ENCODE measurements at regions not wholly inside any gene's neighbourhood (a gene's known extent, or its start where the extent isn't known, plus 50 kb on each side); places are given as distances from the start of the nearest gene placed in this dataset.

- Histone ChIP-seq H3K4ac (ENCODE audit: low read depth, low read length) (no peak overlapping the region), H4K12ac (ENCODE audit: low read depth, low read length) (no peak overlapping the region), H3K4me3 (ENCODE audit: low read depth, low read length) (no peak overlapping the region), H3K79me2 (ENCODE audit: control insufficient read depth, insufficient read depth, low read length, poor library complexity) (no peaks in the 10 kb centered on the region), H3K23ac (ENCODE audit: low read length) (no peak overlapping the region), H3K36me3 (ENCODE audit: control insufficient read depth in 1 of 2, insufficient read depth in 2 of 2, low read length in 2 of 2) (no peaks in the 10 kb centered on the region), H2AFZ (ENCODE audit: insufficient read depth, low read length, poor library complexity) (no peak overlapping the region), H3K4me1 (ENCODE audit: control insufficient read depth in 1 of 2, insufficient read depth in 2 of 2, low read length in 2 of 2) (no peaks in the 10 kb centered on the region), H3K27me3 (ENCODE audit: insufficient read depth, low read length) (no peaks in the 10 kb centered on the region), H3K9me3 (ENCODE audit: insufficient read depth, low read depth, low read length) (no peaks in the 10 kb centered on the region), H3K4me2 (ENCODE audit: low read length) (no peak overlapping the region), H4K91ac (ENCODE audit: low read depth, low read length) (no peak overlapping the region), H3K14ac (ENCODE audit: low read length) (no peak overlapping the region), H3K18ac (ENCODE audit: low read length) (no peak overlapping the region), H2BK12ac (ENCODE audit: low read length) (no peak overlapping the region), H2AK5ac (ENCODE audit: low read length) (no peak overlapping the region), H3K9ac (ENCODE audit: low read length) (no peak overlapping the region), H3K79me1 (ENCODE audit: low read length) (no peaks in the 10 kb centered on the region), H3K27ac (ENCODE audit: low read depth, low read length) (no peak overlapping the region), H4K8ac (ENCODE audit: low read depth, low read length) (no peak overlapping the region), H2BK120ac (ENCODE audit: insufficient read depth, low read length, poor library complexity) (no peak overlapping the region), H2BK5ac (ENCODE audit: low read depth, low read length, poor library complexity) (no peak overlapping the region)
- no CpG with 5 or more reads among the region's 3 CpGs for WGBS (ENCODE audit: extremely low coverage, insufficient coverage, insufficient read length)
- no peak for DNase-seq
Measured at GRCh38 chr18:54752185-54752584, 76.1 kb upstream of the RAB27B start.

DNA sequence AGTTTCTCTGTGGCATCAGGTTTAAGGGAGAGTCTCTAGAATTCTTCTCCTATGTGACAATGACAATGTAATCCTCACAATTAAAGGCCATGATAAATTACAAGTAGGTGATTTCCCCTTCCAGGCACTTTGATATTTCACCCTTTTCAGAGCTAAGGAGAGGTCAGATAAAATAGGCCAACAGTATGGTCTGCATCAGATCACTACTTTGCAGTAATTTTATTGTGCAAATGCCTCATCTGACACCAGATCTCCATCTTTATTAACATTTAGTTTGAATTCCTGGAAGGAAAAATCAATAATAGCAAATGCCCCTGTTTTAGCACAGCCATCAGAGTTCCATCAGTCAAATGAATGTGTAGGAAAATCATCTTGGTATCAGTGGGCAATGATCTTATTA lies 72.8 kb upstream of the RAB27B start:
- no peaks in the 10 kb centered on the region for H3K27me3 ChIP-seq (ENCODE audit: insufficient read depth, low read length)
- peaks cover 3% of the 10 kb centered on the region for H3K9me3 ChIP-seq (ENCODE audit: insufficient read depth, low read depth, low read length)
- no peak overlapping the region for H3K9ac ChIP-seq (ENCODE audit: low read length)
- H3K4me1 ChIP-seq (ENCODE audit: control insufficient read depth in 1 of 2, insufficient read depth in 2 of 2, low read length in 2 of 2), result no peaks in the 10 kb centered on the region
- H4K91ac ChIP-seq (ENCODE audit: low read depth, low read length), result no peak overlapping the region
- no peak overlapping the region for H3K4me3 ChIP-seq (ENCODE audit: low read depth, low read length)
- no peak overlapping the region for H3K27ac ChIP-seq (ENCODE audit: low read depth, low read length)
- no peak overlapping the region for H3K14ac ChIP-seq (ENCODE audit: low read length)
- no peaks in the 10 kb centered on the region for H3K79me2 ChIP-seq (ENCODE audit: control insufficient read depth, insufficient read depth, low read length, poor library complexity)
- no peak overlapping the region for H2BK12ac ChIP-seq (ENCODE audit: low read length)
- H2BK5ac ChIP-seq (ENCODE audit: low read depth, low read length, poor library complexity), result no peak overlapping the region
- H3K18ac ChIP-seq (ENCODE audit: low read length), result no peak overlapping the region
- no peak overlapping the region for H3K4me2 ChIP-seq (ENCODE audit: low read length)
- H2AK5ac ChIP-seq (ENCODE audit: low read length), result no peak overlapping the region
- no peak overlapping the region for H4K8ac ChIP-seq (ENCODE audit: low read depth, low read length)
- no peak overlapping the region for H3K4ac ChIP-seq (ENCODE audit: low read depth, low read length)
- no peak overlapping the region for H2AFZ ChIP-seq (ENCODE audit: insufficient read depth, low read length, poor library complexity)
- no peak overlapping the region for H2BK120ac ChIP-seq (ENCODE audit: insufficient read depth, low read length, poor library complexity)
- no peaks in the 10 kb centered on the region for H3K79me1 ChIP-seq (ENCODE audit: low read length)
- no peak overlapping the region for H4K12ac ChIP-seq (ENCODE audit: low read depth, low read length)
- no peak overlapping the region for H3K23ac ChIP-seq (ENCODE audit: low read length)
- H3K36me3 ChIP-seq (ENCODE audit: control insufficient read depth in 1 of 2, insufficient read depth in 2 of 2, low read length in 2 of 2), result no peaks in the 10 kb centered on the region
- no peak for DNase-seq

DNA sequence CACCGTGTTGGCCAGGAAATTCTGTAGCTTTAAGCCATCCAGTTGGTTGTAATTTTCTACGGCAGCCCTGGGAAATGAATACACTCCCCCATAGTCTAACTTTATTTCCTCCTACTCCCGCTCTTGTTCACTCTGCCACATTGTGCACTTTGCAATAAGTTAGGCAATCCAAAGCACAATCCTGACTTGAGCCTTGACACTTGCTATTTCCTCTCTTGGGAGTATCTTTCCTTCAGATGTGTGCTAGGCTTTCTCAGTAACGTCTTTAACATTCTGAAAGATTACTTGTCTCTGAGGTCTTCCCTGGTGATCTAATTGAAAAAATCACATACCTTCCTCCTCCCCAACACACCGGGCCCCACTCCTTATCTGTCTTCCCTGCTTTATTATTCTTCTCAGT lies 65.9 kb upstream of the RAB27B start:
- no peaks in the 10 kb centered on the region for H3K36me3 ChIP-seq (ENCODE audit: control insufficient read depth in 1 of 2, insufficient read depth in 2 of 2, low read length in 2 of 2)
- no peaks in the 10 kb centered on the region for H3K4me1 ChIP-seq (ENCODE audit: control insufficient read depth in 1 of 2, insufficient read depth in 2 of 2, low read length in 2 of 2)
- no peak overlapping the region for H3K14ac ChIP-seq (ENCODE audit: low read length)
- no peak for DNase-seq
- H3K18ac ChIP-seq (ENCODE audit: low read length), result no peak overlapping the region
- H3K27ac ChIP-seq (ENCODE audit: low read depth, low read length), result no peak overlapping the region
- H2BK12ac ChIP-seq (ENCODE audit: low read length), result no peak overlapping the region
- no peak overlapping the region for H3K9ac ChIP-seq (ENCODE audit: low read length)
- H2BK120ac ChIP-seq (ENCODE audit: insufficient read depth, low read length, poor library complexity), result no peak overlapping the region
- H3K23ac ChIP-seq (ENCODE audit: low read length), result no peak overlapping the region
- H3K79me2 ChIP-seq (ENCODE audit: control insufficient read depth, insufficient read depth, low read length, poor library complexity), result no peaks in the 10 kb centered on the region
- no CpG with 5 or more reads among the region's 5 CpGs for WGBS (ENCODE audit: extremely low coverage, insufficient coverage, insufficient read length)
- no peak overlapping the region for H4K8ac ChIP-seq (ENCODE audit: low read depth, low read length)
- H3K9me3 ChIP-seq (ENCODE audit: insufficient read depth, low read depth, low read length), result peaks cover 3% of the 10 kb centered on the region
- no peak overlapping the region for H2BK5ac ChIP-seq (ENCODE audit: low read depth, low read length, poor library complexity)
- no peak overlapping the region for H3K4me3 ChIP-seq (ENCODE audit: low read depth, low read length)
- H4K91ac ChIP-seq (ENCODE audit: low read depth, low read length), result no peak overlapping the region
- no peak overlapping the region for H3K4ac ChIP-seq (ENCODE audit: low read depth, low read length)
- H3K79me1 ChIP-seq (ENCODE audit: low read length), result no peaks in the 10 kb centered on the region
- H4K12ac ChIP-seq (ENCODE audit: low read depth, low read length), result no peak overlapping the region
- no peak overlapping the region for H3K4me2 ChIP-seq (ENCODE audit: low read length)
- no peak overlapping the region for H2AK5ac ChIP-seq (ENCODE audit: low read length)
- H2AFZ ChIP-seq (ENCODE audit: insufficient read depth, low read length, poor library complexity), result no peak overlapping the region
- H3K27me3 ChIP-seq (ENCODE audit: insufficient read depth, low read length), result no peaks in the 10 kb centered on the region

DNA sequence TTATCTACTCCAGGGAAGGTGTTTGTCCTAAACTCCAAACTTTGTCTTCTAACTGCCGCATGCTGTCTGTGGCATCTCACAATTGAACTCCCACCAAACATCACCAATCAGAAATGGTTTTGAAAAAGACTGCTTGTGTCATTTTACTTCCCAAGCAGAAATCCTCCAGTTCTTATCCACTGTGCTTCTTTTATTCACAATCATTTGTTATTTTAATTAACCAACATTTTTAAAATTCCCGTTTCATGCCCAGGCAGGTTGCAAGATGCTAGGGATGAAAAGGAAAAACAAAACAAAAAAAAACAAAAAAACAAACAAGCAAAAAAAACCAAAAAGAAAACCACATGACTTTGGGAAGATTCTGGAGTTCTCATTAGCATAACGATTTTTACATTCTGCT lies 63.5 kb upstream of the RAB27B start:
- Histone ChIP-seq H3K79me2 (ENCODE audit: control insufficient read depth, insufficient read depth, low read length, poor library complexity) (no peaks in the 10 kb centered on the region), H2AFZ (ENCODE audit: insufficient read depth, low read length, poor library complexity) (no peak overlapping the region), H4K12ac (ENCODE audit: low read depth, low read length) (no peak overlapping the region), H3K27me3 (ENCODE audit: insufficient read depth, low read length) (no peaks in the 10 kb centered on the region), H4K8ac (ENCODE audit: low read depth, low read length) (no peak overlapping the region), H3K18ac (ENCODE audit: low read length) (no peak overlapping the region), H3K9me3 (ENCODE audit: insufficient read depth, low read depth, low read length) (no peaks in the 10 kb centered on the region), H3K14ac (ENCODE audit: low read length) (no peak overlapping the region), H3K23ac (ENCODE audit: low read length) (no peak overlapping the region), H3K27ac (ENCODE audit: low read depth, low read length) (no peak overlapping the region), H3K4me3 (ENCODE audit: low read depth, low read length) (no peak overlapping the region), H3K4ac (ENCODE audit: low read depth, low read length) (no peak overlapping the region), H3K9ac (ENCODE audit: low read length) (no peak overlapping the region), H2BK5ac (ENCODE audit: low read depth, low read length, poor library complexity) (no peak overlapping the region), H3K4me2 (ENCODE audit: low read length) (no peak overlapping the region), H2AK5ac (ENCODE audit: low read length) (no peak overlapping the region), H3K4me1 (ENCODE audit: control insufficient read depth in 1 of 2, insufficient read depth in 2 of 2, low read length in 2 of 2) (no peaks in the 10 kb centered on the region), H3K79me1 (ENCODE audit: low read length) (no peaks in the 10 kb centered on the region), H2BK12ac (ENCODE audit: low read length) (no peak overlapping the region), H2BK120ac (ENCODE audit: insufficient read depth, low read length, poor library complexity) (no peak overlapping the region), H4K91ac (ENCODE audit: low read depth, low read length) (no peak overlapping the region), H3K36me3 (ENCODE audit: control insufficient read depth in 1 of 2, insufficient read depth in 2 of 2, low read length in 2 of 2) (no peaks in the 10 kb centered on the region)
- WGBS (ENCODE audit: extremely low coverage, insufficient coverage, insufficient read length), result no CpG with 5 or more reads among the region's 3 CpGs
- DNase-seq, result no peak
